CD4-positive, CD25-positive, alpha-beta regulatory T cell (primary cell): ENCODE measurements at regions not wholly inside any gene's neighbourhood (a gene's known extent, or its start where the extent isn't known, plus 50 kb on each side); places are given as distances from the start of the nearest gene placed in this dataset.

Experiments
- ATAC-seq, 2 donors: fragments of 150-1000 bp; cut with Tn5 transposase; one replicate each; pipeline ENCODE4 v1.10.0; 2021; ENCODE audit warnings: low read depth in 2 of 2, moderate number of reproducible peaks in 2 of 2, moderate library complexity in 1 of 2
- DNase-seq, 3 donors: peaks; one replicate each; pipeline versions ENCODE4 v3.0.0 to v3.0.0-alpha.2; 2012 to 2022; ENCODE audit warnings: mixed read lengths in 1 of 3
- H3K27ac ChIP-seq: one replicate; pipeline ENCODE4 v1.7.0; 2013; ENCODE audit warnings: mild to moderate bottlenecking, low read length; ENCODE audit not compliant: insufficient read depth, poor library complexity, severe bottlenecking
- H3K27me3 ChIP-seq: one replicate; pipeline ENCODE4 v1.7.0; 2013; ENCODE audit warnings: low read length; ENCODE audit not compliant: control insufficient read depth, insufficient read depth
- H3K36me3 ChIP-seq: one replicate; pipeline ENCODE4 v1.7.0; 2013; ENCODE audit warnings: mild to moderate bottlenecking, low read length, moderate library complexity; ENCODE audit not compliant: control insufficient read depth, insufficient read depth
- H3K4me1 ChIP-seq: 2 replicates; pipeline ENCODE4 v1.7.0; 2013; ENCODE audit warnings: mild to moderate bottlenecking, low read length; ENCODE audit not compliant: insufficient read depth, control insufficient read depth, poor library complexity, severe bottlenecking
- H3K4me3 ChIP-seq: one replicate; pipeline ENCODE4 v1.7.0; 2013; ENCODE audit warnings: low read depth, mild to moderate bottlenecking, low read length, moderate library complexity
- H3K9me3 ChIP-seq, 2 experiments: 1 replicate in 1 of 2; 2 replicates in 1 of 2; pipeline ENCODE4 v1.7.0; 2013; ENCODE audit warnings: low read length in 2 of 2, mild to moderate bottlenecking in 1 of 2, moderate library complexity in 1 of 2; ENCODE audit not compliant: control insufficient read depth in 2 of 2
- H3K27ac Mint-ChIP-seq, 3 donors: one replicate each; pipeline ENCODE4 v1.8.0; 2020 to 2022; ENCODE audit warnings: mild to moderate bottlenecking in 3 of 3, mixed read lengths in 3 of 3, moderate library complexity in 2 of 3
- H3K27me3 Mint-ChIP-seq: one replicate; pipeline ENCODE4 v1.8.0; 2022; ENCODE audit warnings: mild to moderate bottlenecking, mixed read lengths
- H3K36me3 Mint-ChIP-seq: one replicate; pipeline ENCODE4 v1.8.0; 2020; ENCODE audit warnings: mixed read lengths
- H3K4me1 Mint-ChIP-seq, 4 donors: one replicate each; pipeline ENCODE4 v1.8.0; 2020 to 2022; ENCODE audit warnings: mixed read lengths in 4 of 4, mild to moderate bottlenecking in 1 of 4
- H3K4me3 Mint-ChIP-seq, 4 donors: one replicate each; pipeline ENCODE4 v1.8.0; 2020 to 2022; ENCODE audit warnings: mild to moderate bottlenecking in 4 of 4, mixed read lengths in 4 of 4, moderate library complexity in 3 of 4
- H3K9me3 Mint-ChIP-seq, 7 donors: one replicate each; pipeline ENCODE4 v1.8.0; 2020 to 2022; ENCODE audit warnings: mixed read lengths in 7 of 7, mild to moderate bottlenecking in 3 of 7, moderate library complexity in 2 of 7

- DNase-seq (no peak), ATAC-seq (no peak)
- H3K27me3 Mint-ChIP-seq, result peaks cover 4% of the 10 kb centered on the region
- no peaks in the 10 kb centered on the region for H3K36me3 Mint-ChIP-seq
- Histone ChIP-seq H3K36me3 (no peaks in the 10 kb centered on the region), H3K27me3 (no peaks in the 10 kb centered on the region), H3K4me1 (no peaks in the 10 kb centered on the region), H3K27ac (no peak overlapping the region), H3K9me3 (no peaks in the 10 kb centered on the region), H3K4me3 (no peak overlapping the region)
- H3K9me3 Mint-ChIP-seq, result peaks cover 0 to 6% (median 0%) of the 10 kb centered on the region in 7 donors
- no peak overlapping the region for H3K27ac Mint-ChIP-seq
- no peak overlapping the region for H3K4me3 Mint-ChIP-seq
- H3K4me1 Mint-ChIP-seq, result no peaks in the 10 kb centered on the region
These were observed 285.2 kb upstream of the ITGA1 start for GRCh38 chr5:52502460-52502999.

GRCh38 chr5:52504584-52505240, 283.0 kb upstream of the ITGA1 start:
- H3K27ac Mint-ChIP-seq, result no peak overlapping the region
- no peaks in the 10 kb centered on the region for H3K4me1 Mint-ChIP-seq
- H3K9me3 Mint-ChIP-seq, result peaks cover 0 to 6% (median 0%) of the 10 kb centered on the region in 7 donors

GRCh38 chr5:52517667-52518066, 270.0 kb upstream of the ITGA1 start:
- ATAC-seq, result no peak

More at GRCh38 chr5:52504584-52505240, 283.0 kb upstream of the ITGA1 start:
- peaks cover 4% of the 10 kb centered on the region for H3K27me3 Mint-ChIP-seq
- no peaks in the 10 kb centered on the region for H3K36me3 Mint-ChIP-seq
- Histone ChIP-seq H3K9me3 (no peaks in the 10 kb centered on the region), H3K27me3 (no peaks in the 10 kb centered on the region), H3K36me3 (no peaks in the 10 kb centered on the region), H3K4me3 (no peak overlapping the region), H3K4me1 (no peaks in the 10 kb centered on the region), H3K27ac (no peak overlapping the region)
- ATAC-seq, result no peak
- no peak overlapping the region for H3K4me3 Mint-ChIP-seq
- no peak for DNase-seq

GRCh38 chr5:52520171-52520570, 267.5 kb upstream of the ITGA1 start:
- H3K9me3 ChIP-seq, result no peaks in the 10 kb centered on the region
- ATAC-seq (no peak), DNase-seq (no peak)
- no peaks in the 10 kb centered on the region for H3K27me3 Mint-ChIP-seq
- H3K4me1 ChIP-seq, result no peaks in the 10 kb centered on the region
- no peaks in the 10 kb centered on the region for H3K27me3 ChIP-seq
- H3K4me3 ChIP-seq, result no peak overlapping the region
- H3K36me3 Mint-ChIP-seq, result no peaks in the 10 kb centered on the region
- H3K27ac Mint-ChIP-seq, result no peak overlapping the region
- no peak overlapping the region for H3K27ac ChIP-seq
- no peaks in the 10 kb centered on the region for H3K36me3 ChIP-seq
- H3K9me3 Mint-ChIP-seq, result peaks cover 0 to 16% (median 4%) of the 10 kb centered on the region in 7 donors
- no peak overlapping the region for H3K4me3 Mint-ChIP-seq
- H3K4me1 Mint-ChIP-seq, result no peaks in the 10 kb centered on the region

More at GRCh38 chr5:52517667-52518066, 270.0 kb upstream of the ITGA1 start:
- H3K9me3 ChIP-seq, result no peaks in the 10 kb centered on the region
- H3K36me3 Mint-ChIP-seq, result no peaks in the 10 kb centered on the region
- H3K27me3 ChIP-seq, result no peaks in the 10 kb centered on the region
- H3K4me3 ChIP-seq, result no peak overlapping the region
- no peaks in the 10 kb centered on the region for H3K36me3 ChIP-seq
- no peaks in the 10 kb centered on the region for H3K27me3 Mint-ChIP-seq
- H3K27ac Mint-ChIP-seq, result no peak overlapping the region
- H3K4me1 Mint-ChIP-seq, result no peaks in the 10 kb centered on the region
- no peak overlapping the region for H3K4me3 Mint-ChIP-seq
- H3K27ac ChIP-seq, result no peak overlapping the region
- no peaks in the 10 kb centered on the region for H3K4me1 ChIP-seq
- H3K9me3 Mint-ChIP-seq, result peaks cover 0 to 25% (median 7%) of the 10 kb centered on the region in 7 donors
- no peak for DNase-seq

GRCh38 chr5:52521236-52521635, 266.5 kb upstream of the ITGA1 start:
- Histone ChIP-seq H3K27ac (no peak overlapping the region), H3K27me3 (no peaks in the 10 kb centered on the region), H3K4me1 (no peaks in the 10 kb centered on the region), H3K9me3 (no peaks in the 10 kb centered on the region), H3K36me3 (no peaks in the 10 kb centered on the region), H3K4me3 (no peak overlapping the region)
- Mint-ChIP-seq H3K9me3 (peaks cover 0 to 9% (median 3%) of the 10 kb centered on the region in 7 donors), H3K4me1 (no peaks in the 10 kb centered on the region), H3K36me3 (no peaks in the 10 kb centered on the region), H3K27me3 (no peaks in the 10 kb centered on the region), H3K27ac (no peak overlapping the region), H3K4me3 (no peak overlapping the region)
- ATAC-seq, result no peak
- DNase-seq, result no peak

GRCh38 chr5:52523701-52524100, 264.0 kb upstream of the ITGA1 start:
- H3K27ac Mint-ChIP-seq, result no peak overlapping the region
- no peaks in the 10 kb centered on the region for H3K27me3 Mint-ChIP-seq
- no peak overlapping the region for H3K27ac ChIP-seq
- no peaks in the 10 kb centered on the region for H3K4me1 Mint-ChIP-seq
- no peaks in the 10 kb centered on the region for H3K27me3 ChIP-seq
- no peak overlapping the region for H3K4me3 Mint-ChIP-seq
- H3K36me3 Mint-ChIP-seq, result no peaks in the 10 kb centered on the region
- DNase-seq, result no peak
- ATAC-seq, result no peak
- no peaks in the 10 kb centered on the region for H3K36me3 ChIP-seq
- peaks cover 0 to 12% (median 2%) of the 10 kb centered on the region in 7 donors for H3K9me3 Mint-ChIP-seq
- no peak overlapping the region for H3K4me3 ChIP-seq
- H3K4me1 ChIP-seq, result no peaks in the 10 kb centered on the region
- H3K9me3 ChIP-seq, result no peaks in the 10 kb centered on the region

GRCh38 chr5:52531105-52531504, 256.6 kb upstream of the ITGA1 start:
- no peak overlapping the region for H3K4me3 ChIP-seq
- H3K27ac ChIP-seq, result no peak overlapping the region
- peaks cover 3% of the 10 kb centered on the region in 2 experiments for H3K9me3 ChIP-seq
- Mint-ChIP-seq H3K27me3 (no peaks in the 10 kb centered on the region), H3K27ac (no peak overlapping the region), H3K4me1 (no peaks in the 10 kb centered on the region), H3K4me3 (no peak overlapping the region), H3K9me3 (peaks cover 0 to 15% (median 9%) of the 10 kb centered on the region in 7 donors), H3K36me3 (no peaks in the 10 kb centered on the region)
- H3K4me1 ChIP-seq, result no peaks in the 10 kb centered on the region
- DNase-seq (no peak), ATAC-seq (no peak)
- H3K36me3 ChIP-seq, result no peaks in the 10 kb centered on the region
- no peaks in the 10 kb centered on the region for H3K27me3 ChIP-seq

GRCh38 chr5:52543594-52543993, 244.1 kb upstream of the ITGA1 start:
- H3K4me1 ChIP-seq, result no peaks in the 10 kb centered on the region
- no peak for DNase-seq
- H3K4me1 Mint-ChIP-seq, result no peaks in the 10 kb centered on the region

More at GRCh38 chr5:52543594-52543993, 244.1 kb upstream of the ITGA1 start:
- Mint-ChIP-seq H3K27ac (no peak overlapping the region), H3K4me3 (no peak overlapping the region), H3K9me3 (peaks cover 0 to 4% (median 0%) of the 10 kb centered on the region in 7 donors), H3K36me3 (no peaks in the 10 kb centered on the region), H3K27me3 (no peaks in the 10 kb centered on the region)
- H3K27me3 ChIP-seq, result no peaks in the 10 kb centered on the region
- no peak overlapping the region for H3K4me3 ChIP-seq
- ATAC-seq, result no peak
- H3K27ac ChIP-seq, result no peak overlapping the region
- H3K9me3 ChIP-seq, result no peaks in the 10 kb centered on the region
- H3K36me3 ChIP-seq, result no peaks in the 10 kb centered on the region
